GM23338 (cell line): ENCODE measurements at regions not wholly inside any gene's neighbourhood (a gene's known extent, or its start where the extent isn't known, plus 50 kb on each side); places are given as distances from the start of the nearest gene placed in this dataset.

Experiments used
- EZH2phosphoT487 ChIP-seq: fragments of 200-600 bp; sonication (generic); IDR thresholded peaks from one replicate; pipeline ENCODE4 v1.8.1; 2018; ENCODE audit warnings: antibody characterized with exemption; ENCODE audit not compliant: unreplicated experiment
- TF ChIP-seq, protein P1 (sequence below), 2 experiments: fragments of 200-600 bp in 1 of 2; sonication (generic) in 1 of 2; conservative IDR thresholded peaks; 2 replicates each; pipeline versions ENCODE4 v1.5.1 to v1.6.1; 2016 to 2017; ENCODE audit warnings: antibody characterized with exemption in 2 of 2, low read depth in 2 of 2, mild to moderate bottlenecking in 2 of 2, moderate library complexity in 1 of 2

DNA sequence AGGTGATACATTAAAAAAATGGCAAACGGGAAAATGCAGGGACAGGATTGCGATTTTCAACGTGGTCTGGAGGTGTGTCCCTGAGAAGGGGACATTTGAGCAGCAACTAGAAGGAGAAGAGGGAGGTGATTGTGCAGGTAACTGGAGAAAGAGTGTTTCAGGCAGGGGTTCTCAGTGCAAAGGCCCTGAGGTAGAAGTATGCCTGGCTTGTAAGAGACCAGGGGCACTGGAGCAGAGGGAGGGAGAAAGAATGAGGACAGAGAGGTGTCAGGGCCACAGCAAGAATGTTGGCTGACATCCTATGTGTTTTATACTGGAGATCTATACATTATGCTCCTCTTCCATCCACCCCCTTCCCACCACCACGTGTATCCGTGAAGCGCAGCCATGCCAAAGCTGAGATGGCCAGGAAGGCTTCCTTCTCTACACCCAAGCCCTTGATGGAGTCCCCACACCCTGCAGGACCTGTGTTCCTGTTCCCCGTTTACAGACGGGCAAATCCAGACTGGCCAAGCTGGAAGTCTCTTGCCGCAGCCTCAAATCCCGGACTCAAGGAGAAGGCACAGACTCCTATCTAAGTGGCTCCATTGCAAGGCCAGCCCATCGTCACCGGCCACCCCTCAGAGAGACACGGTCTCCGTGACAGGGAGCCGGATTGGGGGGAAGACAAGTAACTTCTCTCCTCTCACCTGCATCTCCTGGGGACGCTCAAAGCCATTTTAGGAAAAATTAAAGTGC is 416.1 kb downstream of the MN1 start:
- TF ChIP-seq EZH2phosphoT487: no peak
- TF ChIP-seq, protein P1, sequence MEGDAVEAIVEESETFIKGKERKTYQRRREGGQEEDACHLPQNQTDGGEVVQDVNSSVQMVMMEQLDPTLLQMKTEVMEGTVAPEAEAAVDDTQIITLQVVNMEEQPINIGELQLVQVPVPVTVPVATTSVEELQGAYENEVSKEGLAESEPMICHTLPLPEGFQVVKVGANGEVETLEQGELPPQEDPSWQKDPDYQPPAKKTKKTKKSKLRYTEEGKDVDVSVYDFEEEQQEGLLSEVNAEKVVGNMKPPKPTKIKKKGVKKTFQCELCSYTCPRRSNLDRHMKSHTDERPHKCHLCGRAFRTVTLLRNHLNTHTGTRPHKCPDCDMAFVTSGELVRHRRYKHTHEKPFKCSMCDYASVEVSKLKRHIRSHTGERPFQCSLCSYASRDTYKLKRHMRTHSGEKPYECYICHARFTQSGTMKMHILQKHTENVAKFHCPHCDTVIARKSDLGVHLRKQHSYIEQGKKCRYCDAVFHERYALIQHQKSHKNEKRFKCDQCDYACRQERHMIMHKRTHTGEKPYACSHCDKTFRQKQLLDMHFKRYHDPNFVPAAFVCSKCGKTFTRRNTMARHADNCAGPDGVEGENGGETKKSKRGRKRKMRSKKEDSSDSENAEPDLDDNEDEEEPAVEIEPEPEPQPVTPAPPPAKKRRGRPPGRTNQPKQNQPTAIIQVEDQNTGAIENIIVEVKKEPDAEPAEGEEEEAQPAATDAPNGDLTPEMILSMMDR (conservative IDR thresholded peaks at IDR 0.05; ENCODE audit: low read depth in 2 of 2): no peak
